ENCODE measurements at regions not wholly inside any gene's neighbourhood (a gene's known extent, or its start where the extent isn't known, plus 50 kb on each side); places are given as distances from the start of the nearest gene placed in this dataset.

GRCh38 chr13:106310291-106310865 is 225.1 kb downstream of the EFNB2 start:
- no peaks in the 10 kb centered on the region for H3K36me3 ChIP-seq (ENCODE audit: control insufficient read depth, insufficient read depth, low read length)
- ChIA-PET POLR2A (no interaction called here), CTCF (no interaction called here)
- no peak for TF ChIP-seq CTCF (IDR thresholded peaks at IDR 0.05; ENCODE audit: insufficient read depth, low read depth, low read length)
- no peak overlapping the region for H3K4me3 ChIP-seq (ENCODE audit: low read depth, low read length)
- DNase-seq (ENCODE audit: low read depth), result no peak
- H3K27me3 ChIP-seq (ENCODE audit: control insufficient read depth, insufficient read depth, low read length), result no peaks in the 10 kb centered on the region

- no peak for DNase-seq (ENCODE audit: low read depth)
- Histone ChIP-seq H3K27me3 (ENCODE audit: control insufficient read depth, insufficient read depth, low read length) (no peaks in the 10 kb centered on the region), H3K4me3 (ENCODE audit: low read depth, low read length) (no peak overlapping the region), H3K36me3 (ENCODE audit: control insufficient read depth, insufficient read depth, low read length) (no peaks in the 10 kb centered on the region)
- CTCF ChIA-PET, result no interaction called here
- no peak for TF ChIP-seq CTCF (IDR thresholded peaks at IDR 0.05; ENCODE audit: insufficient read depth, low read depth, low read length)
- POLR2A ChIA-PET, result no interaction called here
These were observed 228.6 kb downstream of the EFNB2 start for GRCh38 chr13:106306748-106307277.

DNA sequence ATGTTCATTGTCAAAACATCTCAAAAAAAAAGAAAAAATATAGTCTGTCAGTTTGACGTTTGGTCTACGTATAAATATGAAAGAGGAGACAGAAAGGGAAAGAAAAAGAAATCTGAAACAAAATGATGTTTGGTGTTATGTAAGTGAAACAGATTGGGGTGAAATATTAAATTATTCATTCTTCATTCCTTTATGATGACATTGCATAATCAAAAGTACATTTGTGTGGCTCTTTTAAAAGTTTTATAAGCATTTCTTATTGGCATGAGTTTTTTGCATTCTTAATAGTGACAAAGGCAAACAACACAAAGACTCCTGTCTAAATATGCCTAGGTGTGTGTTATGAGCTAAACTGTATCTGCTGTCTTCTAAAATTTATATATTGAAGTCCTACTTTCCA is 232.6 kb downstream of the EFNB2 start:
- Histone ChIP-seq H3K36me3 (ENCODE audit: control insufficient read depth, insufficient read depth, low read length) (no peaks in the 10 kb centered on the region), H3K4me3 (ENCODE audit: low read depth, low read length) (no peak overlapping the region), H3K27me3 (ENCODE audit: control insufficient read depth, insufficient read depth, low read length) (no peaks in the 10 kb centered on the region)
- ChIA-PET CTCF (no interaction called here), POLR2A (no interaction called here)
- no peak for TF ChIP-seq CTCF (IDR thresholded peaks at IDR 0.05; ENCODE audit: insufficient read depth, low read depth, low read length)
- no peak for DNase-seq (ENCODE audit: low read depth)

DNA sequence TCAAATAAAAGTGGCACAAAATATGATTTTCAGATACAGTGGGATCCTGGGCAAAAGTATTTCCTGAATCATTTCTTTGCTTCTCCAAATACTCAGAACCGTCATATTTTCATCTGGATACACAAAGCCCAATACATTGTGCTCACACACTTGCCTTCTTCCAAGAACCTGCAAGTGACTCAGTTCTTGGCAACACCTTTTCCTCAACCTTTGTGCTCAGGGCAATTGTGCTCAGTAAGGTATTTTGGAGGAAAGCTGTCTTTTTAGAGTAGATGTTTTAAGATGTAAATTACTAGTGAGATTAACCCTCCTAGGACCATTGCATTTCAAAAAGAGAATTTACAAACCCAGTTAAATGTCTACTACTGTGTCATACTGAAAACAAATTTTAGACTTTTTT is 233.5 kb downstream of the EFNB2 start:
- TF ChIP-seq CTCF (IDR thresholded peaks at IDR 0.05; ENCODE audit: insufficient read depth, low read depth, low read length), result no peak
- Histone ChIP-seq H3K36me3 (ENCODE audit: control insufficient read depth, insufficient read depth, low read length) (no peaks in the 10 kb centered on the region), H3K4me3 (ENCODE audit: low read depth, low read length) (no peak overlapping the region), H3K27me3 (ENCODE audit: control insufficient read depth, insufficient read depth, low read length) (no peaks in the 10 kb centered on the region)
- DNase-seq (ENCODE audit: low read depth), result no peak
- CTCF ChIA-PET, result no interaction called here
- POLR2A ChIA-PET, result no interaction called here

DNA sequence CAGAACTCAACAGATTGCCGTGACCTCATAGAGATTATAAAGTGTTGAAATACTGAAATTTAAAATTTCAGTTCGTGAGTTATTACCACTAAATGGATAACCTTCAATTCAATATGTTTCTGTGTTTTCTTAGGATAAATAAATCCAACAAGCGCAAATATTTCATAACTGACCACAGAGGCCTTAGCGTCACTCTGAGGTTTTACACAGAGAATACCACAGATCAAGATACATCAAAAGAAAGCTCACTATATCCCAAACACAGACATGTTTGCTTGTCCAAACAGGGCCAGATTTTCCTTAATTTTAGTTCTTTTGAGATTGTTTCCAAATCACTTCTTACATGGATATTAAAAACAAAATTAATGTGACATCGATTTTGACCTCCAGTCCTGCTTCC is 235.8 kb downstream of the EFNB2 start:
- TF ChIP-seq CTCF (IDR thresholded peaks at IDR 0.05; ENCODE audit: insufficient read depth, low read depth, low read length), result no peak
- no peak overlapping the region for H3K4me3 ChIP-seq (ENCODE audit: low read depth, low read length)
- no peaks in the 10 kb centered on the region for H3K36me3 ChIP-seq (ENCODE audit: control insufficient read depth, insufficient read depth, low read length)
- H3K27me3 ChIP-seq (ENCODE audit: control insufficient read depth, insufficient read depth, low read length), result no peaks in the 10 kb centered on the region
- ChIA-PET POLR2A (no interaction called here), CTCF (no interaction called here)
- DNase-seq (ENCODE audit: low read depth), result no peak

All from BJ (cell line).